ENCODE measurements at regions not wholly inside any gene's neighbourhood (a gene's known extent, or its start where the extent isn't known, plus 50 kb on each side); places are given as distances from the start of the nearest gene placed in this dataset.

- in situ Hi-C loops (cut with MboI; ENCODE audit: low sequenced_read_pairs) = loop anchor here (25.0 kb wide), 1 partner anchor 1509 kb away; no protein-coding TSS in a partner anchor
These were observed 126.5 kb upstream of the MTPN start for GRCh38 chr7:136103545-136104268.

More at GRCh38 chr7:136103545-136104268, 126.5 kb upstream of the MTPN start:
- dilution Hi-C loops (cut with HindIII; ENCODE audit: low sequenced_read_pairs, unreplicated experiment) (no loop called here), intact Hi-C loops (cut with micrococcal nuclease) (no loop called here)
- Histone ChIP-seq H3K56ac (ENCODE audit: extremely low read depth, insufficient read depth, low read length) (no peak overlapping the region), H2AFZ (replicated peaks; ENCODE audit: low read length, poor library complexity) (no peak overlapping the region), H3K9ac (ENCODE audit: low read depth, low read length) (no peak overlapping the region), H3K9me3 (ENCODE audit: control insufficient read depth, insufficient read depth, low read length) (no peaks in the 10 kb centered on the region), H3K23ac (ENCODE audit: low read depth, low read length) (no peak overlapping the region), H2BK120ac (ENCODE audit: low read depth, low read length) (no peak overlapping the region), H3K4me1 (ENCODE audit: control insufficient read depth, insufficient read depth, low read length) (no peaks in the 10 kb centered on the region), H2AK5ac (ENCODE audit: low read depth, low read length) (no peak overlapping the region), H4K20me1 (ENCODE audit: insufficient read depth, low read length) (no peaks in the 10 kb centered on the region), H3K18ac (ENCODE audit: low read depth, low read length) (no peak overlapping the region), H3K36me3 (ENCODE audit: control insufficient read depth, insufficient read depth, low read length) (no peaks in the 10 kb centered on the region), H4K91ac (ENCODE audit: insufficient read depth, low read depth, low read length) (no peak overlapping the region), H3K14ac (replicated peaks; ENCODE audit: low read depth, low read length) (no peak overlapping the region), H2AK9ac (replicated peaks; ENCODE audit: low read depth, low read length, poor library complexity) (no peak overlapping the region), H2BK5ac (ENCODE audit: low read depth, low read length, poor library complexity, severe bottlenecking) (no peak overlapping the region), H3K4me3 (ENCODE audit: insufficient read depth, low read depth, low read length) (no peak overlapping the region), H3K9me1 (ENCODE audit: insufficient read depth, low read length) (no peaks in the 10 kb centered on the region), H3K4ac (ENCODE audit: low read depth, low read length) (no peak overlapping the region), H3K4me2 (ENCODE audit: low read depth, low read length) (no peak overlapping the region), H4K8ac (ENCODE audit: low read depth in 2 of 2, low read length in 2 of 2) (no peak overlapping the region), H3K79me1 (ENCODE audit: low read depth in 1 of 2, low read length in 2 of 2) (no peaks in the 10 kb centered on the region), H3K27ac (ENCODE audit: insufficient read depth, low read length) (no peak overlapping the region), H4K5ac (ENCODE audit: low read depth, low read length) (no peak overlapping the region), H2BK20ac (ENCODE audit: low read depth, low read length) (no peak overlapping the region), H3K27me3 (ENCODE audit: control insufficient read depth, insufficient read depth, low read length) (no peaks in the 10 kb centered on the region), H2BK15ac (ENCODE audit: low read depth, low read length) (no peak overlapping the region)
- ATAC-seq (ENCODE audit: low read depth) (no peak), DNase-seq (no peak)
- ChIA-PET CTCF (interaction anchor here (0.7 kb wide), 1 partner anchor 45 kb away, joined by 3 read pairs; no protein-coding TSS in a partner anchor), POLR2A (ENCODE audit: unreplicated experiment) (no interaction called here)
- WGBS, 2 experiments (ENCODE audit: extremely low coverage in 2 of 2, insufficient read length in 1 of 2) = no CpG with 5 or more reads among the region's 2 CpGs
- no TSS peak for BruUV-seq (replicated peaks)
- TF ChIP-seq MAFK (IDR thresholded peaks at IDR 0.05; ENCODE audit: low read depth, low read length) (peak; percentile 47), RCOR1 (IDR thresholded peaks at IDR 0.05; ENCODE audit: insufficient replicate concordance, low read length) (no peak)
